Stimulated activated CD8-positive, alpha-beta memory T cell treated with anti-CD3 and anti-CD28 coated beads, Interleukin-15, amount 100 ng/mL, for 1 hour (primary cell): ENCODE measurements at regions not wholly inside any gene's neighbourhood (a gene's known extent, or its start where the extent isn't known, plus 50 kb on each side); places are given as distances from the start of the nearest gene placed in this dataset.
A peak's percentile ranks its signal among the peaks of the same experiment; 100 is the strongest.
"Not testable (repeated sequence)": the region's sequence is repeated elsewhere in the genome, so short reads cannot be mapped to it uniquely, and the experiment has no call there.

ENCODE experiments used
- DNase-seq: peaks from one replicate; pipeline ENCODE4 v3.0.0-alpha.2; 2020; ENCODE audit warnings: low read depth

GRCh38 chr3:125697979-125698640, 102.8 kb upstream of the OSBPL11 start:
- not testable (repeated sequence) for DNase-seq

DNA sequence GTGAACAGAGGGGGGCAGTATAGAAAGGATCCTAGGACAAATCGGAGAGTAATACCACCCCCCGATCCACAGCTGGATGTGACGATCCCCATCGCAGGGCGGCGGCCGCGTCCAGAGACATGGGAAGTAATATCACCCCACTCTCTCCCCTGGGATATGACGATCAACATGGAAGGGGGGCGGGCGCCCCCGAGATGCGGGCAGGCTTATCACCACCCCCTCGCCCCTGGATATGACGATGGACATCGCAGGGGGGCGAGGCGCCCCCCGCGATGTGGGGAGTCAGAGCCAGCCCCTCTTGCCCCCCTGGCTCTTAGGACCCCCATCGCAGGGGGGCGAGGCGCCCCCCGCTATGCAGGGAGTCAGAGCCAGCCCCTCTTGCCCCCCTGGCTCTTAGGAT, 120.4 kb upstream of the OSBPL11 start:
- no peak for DNase-seq

DNA sequence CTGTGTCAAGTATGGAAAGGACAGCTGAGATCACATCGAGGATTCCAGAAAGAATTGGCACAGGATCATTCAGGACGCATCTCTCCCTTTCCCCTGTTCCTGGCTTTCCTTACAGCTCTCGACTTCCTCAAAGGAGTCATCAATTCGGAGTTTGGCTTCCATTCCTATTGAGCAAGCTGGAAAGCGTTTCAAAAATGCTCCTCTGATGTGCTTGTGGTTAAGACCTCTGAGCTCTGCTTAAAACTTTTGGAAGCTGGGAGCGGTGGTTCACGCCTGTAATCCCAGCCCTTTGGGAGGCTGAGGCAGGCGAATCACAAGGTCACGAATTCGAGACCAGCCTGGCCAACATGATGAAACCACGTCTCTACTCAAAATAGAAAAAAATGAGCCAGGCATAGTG, 136.9 kb upstream of the OSBPL11 start:
- not testable (repeated sequence) for DNase-seq

DNA sequence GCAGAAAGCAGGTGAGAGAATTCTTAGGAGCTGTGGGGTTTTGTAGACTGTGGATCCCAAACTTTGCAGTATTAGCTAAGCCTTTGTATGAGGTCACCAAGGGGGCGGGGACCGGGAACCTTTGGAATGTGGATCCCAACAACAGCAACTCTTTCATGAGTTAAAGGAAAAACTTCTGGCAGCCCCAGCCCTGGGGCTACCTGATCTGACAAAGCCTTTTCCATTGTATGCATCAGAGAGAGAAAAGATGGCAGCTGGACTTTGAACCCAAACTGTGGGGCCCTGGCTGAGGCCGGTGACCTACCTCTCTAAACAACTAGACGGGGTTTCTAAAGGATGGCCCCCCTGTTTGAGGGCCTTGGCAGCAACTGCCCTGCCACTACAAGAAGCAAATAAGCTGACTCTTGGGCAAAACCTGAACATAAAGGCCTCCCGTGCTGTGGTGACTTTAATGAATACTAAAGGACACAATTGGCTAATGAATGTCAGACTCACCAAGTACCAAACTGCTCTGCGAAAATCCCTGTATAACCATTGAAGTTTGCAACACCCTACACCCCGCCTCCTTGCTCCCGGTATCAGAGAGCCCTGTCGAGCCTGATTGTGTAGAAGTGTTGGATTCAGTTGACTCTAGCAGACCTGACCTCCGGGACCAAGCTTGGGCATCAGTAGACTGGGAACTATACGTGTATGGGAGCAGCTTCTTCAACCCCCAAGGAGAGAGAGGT, 146.9 kb upstream of the OSBPL11 start:
- DNase-seq = not testable (repeated sequence)

DNA sequence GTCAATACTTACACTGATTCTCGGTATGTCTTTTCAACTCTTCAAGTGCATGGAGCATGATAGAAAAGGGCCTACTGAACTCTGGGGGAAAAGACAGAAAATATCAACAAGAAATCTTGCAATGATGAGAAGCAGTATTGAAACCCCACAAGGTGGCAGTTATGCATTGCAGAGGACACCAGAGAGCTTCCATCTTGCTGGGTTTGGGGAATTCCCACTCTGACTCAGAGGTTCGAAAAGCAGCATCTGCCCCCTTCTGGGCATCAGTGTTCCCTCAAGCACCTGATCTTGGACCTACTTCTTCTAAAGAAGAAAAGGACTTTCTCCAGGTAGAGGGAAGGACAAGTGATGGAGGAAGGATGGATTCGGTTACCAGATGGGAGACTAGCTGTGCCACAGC, 147.5 kb upstream of the OSBPL11 start:
- not testable (repeated sequence) for DNase-seq

- DNase-seq = not testable (repeated sequence)
Measured at GRCh38 chr3:125757050-125757449, 161.8 kb upstream of the OSBPL11 start.

GRCh38 chr3:125758641-125759130, 163.4 kb upstream of the OSBPL11 start:
- not testable (repeated sequence) for DNase-seq

DNA sequence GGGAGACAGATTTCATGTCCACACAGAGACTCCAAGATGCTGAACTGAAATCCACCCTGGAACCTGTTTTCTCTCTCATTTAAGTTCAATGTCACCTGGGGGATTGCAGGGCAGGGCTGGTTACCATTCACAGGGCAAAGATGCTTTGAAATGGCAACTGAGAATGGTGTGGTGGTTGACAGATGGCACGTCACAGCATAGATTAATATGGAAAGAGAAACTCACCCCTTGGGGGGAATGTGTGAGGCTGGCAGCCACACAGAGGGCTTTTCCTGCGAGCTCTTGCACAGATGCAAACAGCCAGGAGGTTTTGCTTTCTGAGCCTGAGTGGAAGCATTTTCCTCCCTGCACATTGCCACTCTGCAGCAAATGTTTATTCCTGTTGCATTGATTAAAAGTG, 167.3 kb upstream of the OSBPL11 start:
- not testable (repeated sequence) for DNase-seq

- peak; percentile 16 for DNase-seq
Measured at GRCh38 chr3:125766285-125766826, 171.1 kb upstream of the OSBPL11 start.

DNA sequence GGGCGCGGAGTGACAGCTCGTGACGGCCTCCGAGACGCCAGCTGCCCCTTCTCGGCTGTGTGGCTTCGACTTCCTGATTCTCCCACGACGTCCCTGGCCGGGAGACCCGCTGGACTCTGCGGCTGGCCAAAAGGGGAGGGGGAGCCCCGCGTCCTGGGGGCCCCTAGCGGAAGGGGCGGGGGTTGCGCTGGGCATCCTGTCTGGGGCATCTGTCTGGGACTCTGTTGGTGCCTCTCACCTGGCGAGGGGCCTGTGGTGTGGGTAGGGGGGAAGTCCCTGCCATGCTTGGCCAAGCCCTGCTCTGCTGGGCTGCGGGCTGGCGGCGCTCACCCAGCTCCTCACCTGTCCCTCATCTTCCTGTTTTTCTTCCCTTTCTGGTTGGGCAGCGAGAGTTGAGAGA, 171.6 kb upstream of the OSBPL11 start:
- not testable (repeated sequence) for DNase-seq

GRCh38 chr3:125767641-125768040, 172.3 kb upstream of the OSBPL11 start:
- no peak for DNase-seq

DNA sequence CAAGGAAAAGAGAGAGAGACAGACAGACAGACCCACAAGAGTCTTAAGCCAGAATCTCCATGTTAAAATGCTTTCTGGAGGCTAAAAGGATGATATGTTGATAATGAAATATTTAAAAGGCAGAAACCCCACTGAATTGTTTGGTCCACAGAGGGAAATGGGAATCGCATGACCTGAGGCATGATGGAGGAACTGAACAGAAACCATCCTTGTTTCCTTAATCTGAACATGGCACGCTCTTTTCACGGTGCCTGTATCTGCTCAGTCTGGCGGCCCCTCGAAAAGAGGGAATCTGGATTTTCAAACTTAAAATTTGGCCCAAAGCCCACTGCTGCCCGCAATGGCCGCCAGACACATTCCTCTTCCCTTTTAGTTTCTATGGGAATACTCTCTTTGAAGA, 173.5 kb upstream of the OSBPL11 start:
- not testable (repeated sequence) for DNase-seq

GRCh38 chr3:125771506-125771905, 176.2 kb upstream of the OSBPL11 start:
- DNase-seq = not testable (repeated sequence)

DNA sequence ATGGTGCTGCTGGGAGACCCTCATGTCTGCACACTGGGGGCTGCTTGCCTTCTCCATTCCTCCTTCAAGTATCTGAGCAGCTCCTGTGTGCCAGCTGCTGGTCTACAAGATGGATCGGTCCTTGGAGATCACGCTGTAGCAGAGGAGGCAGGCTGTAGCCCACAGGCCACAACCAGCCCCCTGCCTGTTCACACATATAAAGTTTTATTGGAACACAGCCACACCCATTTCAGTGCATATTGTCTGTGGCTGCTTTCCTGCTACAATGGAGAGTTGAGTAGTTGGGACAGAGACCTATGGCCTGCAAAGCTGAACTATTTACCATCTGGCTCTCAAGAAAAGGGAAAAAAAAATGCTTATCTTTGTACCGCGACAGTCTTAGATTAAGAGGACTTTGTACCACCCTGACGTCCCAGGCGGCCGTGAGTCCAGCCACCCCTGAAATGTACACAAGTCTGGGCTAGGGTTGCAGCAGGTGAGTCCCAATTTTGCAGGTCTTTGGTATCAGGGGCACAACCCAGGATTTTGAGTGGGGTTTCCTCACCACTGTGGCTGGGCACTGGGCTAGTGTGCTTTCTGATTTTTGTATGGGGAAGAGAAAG, 179.2 kb upstream of the OSBPL11 start:
- DNase-seq = not testable (repeated sequence)

- DNase-seq = not testable (repeated sequence)
Measured at GRCh38 chr3:125775106-125775505, 179.8 kb upstream of the OSBPL11 start.

DNA sequence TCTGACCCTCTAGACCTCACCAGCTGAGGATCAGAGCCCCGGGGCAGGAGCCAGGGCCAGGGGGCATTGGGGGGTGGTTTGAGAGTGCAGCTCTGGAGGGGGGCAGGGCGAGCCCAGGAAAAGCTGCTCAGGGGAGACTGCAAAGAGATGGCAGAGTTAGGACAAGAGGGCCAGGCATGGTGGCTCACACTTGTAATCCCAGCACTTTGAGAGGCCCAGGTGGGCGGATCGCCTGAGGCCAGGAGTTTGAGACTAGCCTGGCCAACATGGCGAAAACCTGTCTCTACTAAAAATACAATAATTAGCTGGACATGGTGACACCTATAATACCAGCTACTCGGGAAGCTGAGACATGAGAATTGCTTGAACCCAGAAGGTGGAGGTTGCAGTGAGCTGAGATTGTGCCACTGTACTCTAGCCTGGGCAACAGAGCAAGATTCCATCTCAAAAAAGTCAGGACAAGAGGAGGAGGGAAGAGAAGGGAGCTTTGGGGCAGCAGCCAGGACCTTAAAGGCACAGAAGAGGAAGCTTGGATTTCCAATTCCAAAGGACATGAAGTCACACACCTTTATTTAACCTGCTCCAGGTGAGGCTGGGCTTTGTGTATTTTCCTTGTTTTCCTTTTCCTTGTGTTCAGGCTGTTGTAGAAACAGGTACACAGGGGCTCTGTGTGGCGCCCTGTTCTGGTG, 180.5 kb upstream of the OSBPL11 start:
- not testable (repeated sequence) for DNase-seq

DNA sequence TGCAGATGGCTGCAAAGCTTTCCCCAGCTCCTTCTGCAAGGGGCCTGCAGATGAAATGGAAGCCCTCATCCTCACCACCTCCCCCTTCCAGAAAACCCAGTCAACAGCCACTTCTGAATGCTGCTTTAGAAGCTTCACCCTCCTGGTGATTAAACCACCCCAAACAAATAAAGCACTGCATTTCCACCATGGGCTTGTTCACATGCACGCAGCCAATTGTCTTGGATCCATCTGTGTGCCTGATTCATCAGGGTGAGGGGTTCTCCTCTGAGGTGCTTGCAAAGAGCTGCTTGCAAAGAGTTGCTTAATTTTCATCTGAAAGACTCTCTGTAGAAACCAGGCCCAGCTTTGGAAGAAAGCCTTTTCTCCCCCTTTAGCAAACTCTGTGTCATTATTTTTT, 184.0 kb upstream of the OSBPL11 start:
- DNase-seq = not testable (repeated sequence)

DNA sequence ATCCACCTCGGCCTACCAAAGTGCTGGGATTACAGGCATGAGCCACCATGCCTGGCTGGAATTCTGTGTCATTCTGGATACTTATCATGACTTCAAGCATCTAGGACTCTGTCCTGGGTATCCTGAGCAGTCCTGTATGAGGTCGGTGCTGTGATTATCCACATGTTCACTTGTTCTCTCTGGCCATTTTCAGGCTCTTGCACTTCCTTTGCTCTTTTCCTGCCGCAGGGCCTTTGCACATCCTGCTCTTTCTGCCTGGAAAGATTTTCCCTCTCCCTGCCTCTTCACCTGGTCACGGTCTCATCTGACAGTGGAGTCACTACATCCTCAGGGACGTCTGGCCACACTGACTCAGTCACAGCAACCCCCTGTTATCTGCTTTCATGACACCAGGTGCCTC, 184.6 kb upstream of the OSBPL11 start:
- not testable (repeated sequence) for DNase-seq

- DNase-seq = not testable (repeated sequence)
Measured at GRCh38 chr3:125781678-125782077, 186.4 kb upstream of the OSBPL11 start.

DNA sequence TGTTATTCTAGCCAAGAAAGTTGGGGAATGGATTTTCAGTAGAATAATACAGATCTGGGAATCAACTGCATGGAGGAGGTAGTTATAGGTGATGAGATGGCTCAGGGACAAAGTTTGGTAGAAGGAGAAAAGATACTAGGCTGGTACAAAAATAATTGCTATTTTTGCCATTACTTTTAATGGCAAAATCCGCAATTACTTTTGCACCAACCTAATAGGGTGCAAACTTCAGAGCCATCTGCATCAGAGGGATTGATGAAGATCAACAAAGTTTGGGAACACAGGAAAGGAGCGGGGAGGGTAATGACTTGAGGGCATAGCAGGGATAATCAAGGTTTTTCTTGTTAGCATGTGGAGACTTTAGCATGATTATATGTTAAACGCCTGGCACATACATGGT, 178.7 kb upstream of the ROPN1B start:
- not testable (repeated sequence) for DNase-seq

DNA sequence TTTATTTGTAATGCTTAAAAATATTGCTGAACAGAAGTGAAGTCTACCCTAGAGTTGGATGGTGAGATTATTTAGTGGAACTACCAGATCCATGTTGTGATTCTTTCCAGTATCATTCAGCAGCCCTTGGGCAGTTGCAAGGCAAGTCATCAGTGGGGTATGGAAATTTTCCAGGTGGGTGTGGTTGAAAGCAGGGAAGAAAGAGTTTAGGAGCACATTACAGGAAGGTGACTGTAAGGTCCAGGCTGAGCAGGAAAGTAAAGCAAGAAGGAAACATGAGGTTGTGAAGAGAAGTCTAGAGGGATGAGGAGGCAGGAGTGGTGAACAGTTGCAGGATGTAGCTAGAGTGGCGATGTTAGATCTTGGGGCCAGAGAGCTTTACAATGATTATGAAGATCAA, 178.0 kb upstream of the ROPN1B start:
- not testable (repeated sequence) for DNase-seq

DNA sequence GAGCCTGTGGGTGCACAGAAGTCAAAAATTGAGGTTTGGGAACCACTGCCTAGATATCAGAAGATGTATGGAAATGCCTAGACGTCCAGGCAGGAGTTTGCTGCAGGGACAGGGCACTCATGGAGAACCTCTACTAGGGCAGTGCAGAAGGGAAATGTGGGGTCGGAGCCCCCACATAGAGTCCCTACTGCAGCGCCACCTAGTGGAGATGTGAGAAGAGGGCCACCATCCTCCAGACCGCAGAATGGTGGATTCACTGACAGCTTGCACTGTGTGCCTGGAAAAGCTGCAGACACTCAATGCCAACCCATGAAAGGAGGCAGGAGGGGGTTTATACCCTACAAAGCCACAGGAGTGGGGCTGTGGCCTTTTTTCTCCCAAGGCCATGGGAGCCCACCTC, 159.0 kb upstream of the ROPN1B start:
- DNase-seq = not testable (repeated sequence)
